Tibial nerve (tissue), 4 donors: ENCODE measurements at regions not wholly inside any gene's neighbourhood (a gene's known extent, or its start where the extent isn't known, plus 50 kb on each side); places are given as distances from the start of the nearest gene placed in this dataset.

Experiments used
- DNase-seq, 2 donors: peaks; one replicate each; pipeline ENCODE4 v3.0.0-alpha.2; 2019; ENCODE audit warnings: low spot score in 2 of 2
- H3K27ac ChIP-seq, 4 donors: fragments of 200-600 bp; sonication (generic) in 3 of 4; one replicate each; pipeline ENCODE4 v1.5.1; 2017 to 2019; ENCODE audit warnings: mild to moderate bottlenecking in 1 of 4
- H3K27me3 ChIP-seq, 2 donors: fragments of 200-600 bp; sonication (generic) in 1 of 2; one replicate each; pipeline versions ENCODE4 v1.5.1 to v1.6.0; 2017 to 2019
- H3K36me3 ChIP-seq, 3 donors: fragments of 200-600 bp; sonication (generic); one replicate each; pipeline ENCODE4 v1.5.1; 2018 to 2019
- H3K4me1 ChIP-seq, 4 donors: fragments of 200-600 bp; sonication (generic) in 3 of 4; one replicate each; pipeline ENCODE4 v1.5.1; 2017 to 2019
- H3K4me3 ChIP-seq, 4 donors: fragments of 200-600 bp; sonication (generic) in 3 of 4; one replicate each; pipeline ENCODE4 v1.5.1; 2017 to 2019; ENCODE audit warnings: mild to moderate bottlenecking in 1 of 4, moderate library complexity in 1 of 4
- H3K9me3 ChIP-seq, 4 donors: fragments of 200-600 bp; sonication (generic) in 3 of 4; one replicate each; pipeline ENCODE4 v1.5.1; 2017 to 2019
- EP300 ChIP-seq, 2 donors: sonication (generic); formaldehyde crosslinking; IDR thresholded peaks; one replicate each; pipeline ENCODE4 v1.6.1; 2017; ENCODE audit warnings: antibody characterized with exemption in 2 of 2, mild to moderate bottlenecking in 1 of 2
- POLR2A ChIP-seq, 2 donors: fragments of 450-650 bp; IDR thresholded peaks; one replicate each; pipeline ENCODE4 v1.6.1; 2017; ENCODE audit warnings: antibody characterized with exemption in 2 of 2, mild to moderate bottlenecking in 2 of 2, moderate library complexity in 2 of 2
- WGBS, 2 donors: methylation state at CpG; one replicate each; pipeline ENCODE4 v1.1.5; 2018; 5-methylcytosine and 5-hydroxymethylcytosine counted together
- TF ChIP-seq, protein P1 (sequence below), 5 experiments: fragments of 200-600 bp in 3 of 5; fragments of 450-650 bp in 2 of 5; sonication (generic) in 3 of 5; IDR thresholded peaks; one replicate each; pipeline ENCODE4 v1.5.1; 2016 to 2019; ENCODE audit warnings: antibody characterized with exemption in 5 of 5, mild to moderate bottlenecking in 3 of 5, moderate library complexity in 2 of 5

DNA sequence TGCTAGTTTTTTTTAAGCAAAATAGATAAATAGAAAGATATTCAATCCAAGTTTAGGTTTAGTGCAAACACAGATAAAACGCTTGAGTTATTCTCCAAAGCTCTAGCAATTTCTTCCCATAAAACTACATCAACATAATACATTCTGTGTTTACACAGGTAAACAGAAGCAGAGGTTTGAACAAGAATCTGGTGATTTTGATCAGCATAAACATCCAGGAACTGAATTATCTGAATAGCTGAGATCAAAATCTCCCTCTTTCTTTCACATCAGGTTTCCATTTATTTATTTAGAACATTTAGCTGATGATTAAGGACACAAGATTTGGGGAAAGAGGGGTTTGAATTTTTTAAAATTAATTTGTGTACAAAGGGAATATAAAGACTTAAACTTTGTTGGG is 1564.6 kb downstream of the MRPL39 start:
- 69 to 78% methylated on average over 1 of the region's 1 CpG for WGBS, 2 donors
- no peak for TF ChIP-seq EP300 (IDR thresholded peaks at IDR 0.05)
- no peak for TF ChIP-seq POLR2A (IDR thresholded peaks at IDR 0.05)
- TF ChIP-seq, protein P1, sequence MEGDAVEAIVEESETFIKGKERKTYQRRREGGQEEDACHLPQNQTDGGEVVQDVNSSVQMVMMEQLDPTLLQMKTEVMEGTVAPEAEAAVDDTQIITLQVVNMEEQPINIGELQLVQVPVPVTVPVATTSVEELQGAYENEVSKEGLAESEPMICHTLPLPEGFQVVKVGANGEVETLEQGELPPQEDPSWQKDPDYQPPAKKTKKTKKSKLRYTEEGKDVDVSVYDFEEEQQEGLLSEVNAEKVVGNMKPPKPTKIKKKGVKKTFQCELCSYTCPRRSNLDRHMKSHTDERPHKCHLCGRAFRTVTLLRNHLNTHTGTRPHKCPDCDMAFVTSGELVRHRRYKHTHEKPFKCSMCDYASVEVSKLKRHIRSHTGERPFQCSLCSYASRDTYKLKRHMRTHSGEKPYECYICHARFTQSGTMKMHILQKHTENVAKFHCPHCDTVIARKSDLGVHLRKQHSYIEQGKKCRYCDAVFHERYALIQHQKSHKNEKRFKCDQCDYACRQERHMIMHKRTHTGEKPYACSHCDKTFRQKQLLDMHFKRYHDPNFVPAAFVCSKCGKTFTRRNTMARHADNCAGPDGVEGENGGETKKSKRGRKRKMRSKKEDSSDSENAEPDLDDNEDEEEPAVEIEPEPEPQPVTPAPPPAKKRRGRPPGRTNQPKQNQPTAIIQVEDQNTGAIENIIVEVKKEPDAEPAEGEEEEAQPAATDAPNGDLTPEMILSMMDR (IDR thresholded peaks at IDR 0.05): no peak
- no peak for DNase-seq
- no peaks in the 10 kb centered on the region for H3K9me3 ChIP-seq
- H3K4me3 ChIP-seq: no peak overlapping the region
- peaks cover 0 to 19% (median 0%) of the 10 kb centered on the region in 4 donors for H3K4me1 ChIP-seq
- no peaks in the 10 kb centered on the region for H3K27me3 ChIP-seq
- H3K27ac ChIP-seq: no peak overlapping the region
- no peaks in the 10 kb centered on the region for H3K36me3 ChIP-seq

DNA sequence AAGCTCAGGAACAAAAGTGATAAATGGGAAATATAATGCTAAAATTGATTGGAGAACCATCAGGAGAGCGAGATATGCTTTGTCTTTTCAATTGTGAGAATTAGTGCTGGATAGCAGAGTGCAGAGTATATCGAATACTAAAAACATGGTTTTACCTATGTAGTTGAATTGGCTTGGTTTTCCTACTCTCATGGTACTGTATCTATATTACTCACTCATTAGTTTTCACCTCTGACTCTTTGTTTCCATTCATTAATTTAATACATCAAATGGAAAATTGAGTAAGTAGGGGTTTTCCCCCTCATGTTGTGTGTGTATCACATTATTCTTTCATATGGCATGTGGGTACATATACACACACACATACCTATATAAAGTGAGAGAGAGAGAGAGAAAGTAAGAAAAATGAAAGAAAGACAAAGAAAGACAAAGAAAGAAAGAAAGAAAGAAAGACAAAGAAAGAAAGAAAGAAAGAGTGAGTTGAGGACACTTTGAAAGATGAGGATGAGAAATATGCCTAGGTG is 1574.5 kb downstream of the MRPL39 start:
- Histone ChIP-seq H3K9me3 (peaks cover 0 to 12% (median 0%) of the 10 kb centered on the region in 4 donors), H3K36me3 (no peaks in the 10 kb centered on the region), H3K27ac (no peak overlapping the region), H3K4me1 (no peaks in the 10 kb centered on the region), H3K27me3 (no peaks in the 10 kb centered on the region), H3K4me3 (no peak overlapping the region)
- no peak for TF ChIP-seq POLR2A (IDR thresholded peaks at IDR 0.05)
- no peak for TF ChIP-seq EP300 (IDR thresholded peaks at IDR 0.05)
- TF ChIP-seq, protein P1 (IDR thresholded peaks at IDR 0.05): no peak
- DNase-seq: no peak
- WGBS, 2 donors: 50% methylated on average over 2 of the region's 2 CpGs

- Histone ChIP-seq H3K27ac (no peak overlapping the region), H3K36me3 (no peaks in the 10 kb centered on the region), H3K27me3 (no peaks in the 10 kb centered on the region), H3K9me3 (no peaks in the 10 kb centered on the region), H3K4me3 (no peak overlapping the region), H3K4me1 (no peaks in the 10 kb centered on the region)
- WGBS, 2 donors: 44 to 45% methylated on average over 4 of the region's 4 CpGs
- TF ChIP-seq POLR2A (IDR thresholded peaks at IDR 0.05): no peak
- no peak for DNase-seq
Measured at GRCh38 chr21:24027396-24027795, 1579.9 kb downstream of the MRPL39 start.

DNA sequence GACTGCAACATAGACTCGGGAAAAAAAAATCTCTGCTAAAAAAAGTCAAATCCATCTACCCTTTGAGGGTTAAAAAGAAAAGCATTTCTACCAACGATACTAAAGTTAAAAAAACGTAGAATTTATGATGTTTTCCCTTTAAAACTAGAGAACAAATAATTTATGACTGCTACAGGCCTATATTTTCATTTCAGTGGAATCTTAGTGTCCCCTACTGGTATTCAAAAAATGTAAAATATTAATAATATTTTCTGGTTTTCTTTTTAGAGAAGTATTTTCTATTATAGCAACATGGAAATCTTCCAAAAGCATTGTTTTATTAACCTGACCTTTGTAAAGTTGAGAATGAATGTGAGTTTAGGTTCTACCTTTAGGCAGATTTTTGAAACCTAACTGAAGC is 1582.2 kb downstream of the MRPL39 start:
- Histone ChIP-seq H3K27me3 (no peaks in the 10 kb centered on the region), H3K4me3 (no peak overlapping the region), H3K27ac (no peak overlapping the region), H3K9me3 (peaks cover 0 to 5% (median 0%) of the 10 kb centered on the region in 4 donors), H3K4me1 (no peaks in the 10 kb centered on the region), H3K36me3 (no peaks in the 10 kb centered on the region)
- WGBS, 2 donors: 15% methylated on average over 3 of the region's 3 CpGs
- no peak for DNase-seq
- TF ChIP-seq EP300 (IDR thresholded peaks at IDR 0.05): no peak
- no peak for TF ChIP-seq POLR2A (IDR thresholded peaks at IDR 0.05)
- TF ChIP-seq, protein P1 (IDR thresholded peaks at IDR 0.05): no peak

- WGBS, 2 donors: 89 to 97% methylated on average over 1 of the region's 1 CpG
- no peak for DNase-seq
- H3K4me3 ChIP-seq: no peak overlapping the region
- peaks cover 0 to 8% (median 0%) of the 10 kb centered on the region in 4 donors for H3K9me3 ChIP-seq
- TF ChIP-seq, protein P1 (IDR thresholded peaks at IDR 0.05): no peak
- TF ChIP-seq EP300 (IDR thresholded peaks at IDR 0.05): no peak
- no peak for TF ChIP-seq POLR2A (IDR thresholded peaks at IDR 0.05)
- no peaks in the 10 kb centered on the region for H3K36me3 ChIP-seq
- H3K27ac ChIP-seq: no peak overlapping the region
- no peaks in the 10 kb centered on the region for H3K27me3 ChIP-seq
- H3K4me1 ChIP-seq: no peaks in the 10 kb centered on the region
Measured at GRCh38 chr21:24023936-24024335, 1583.3 kb downstream of the MRPL39 start.

GRCh38 chr21:24023402-24023801 is 1583.9 kb downstream of the MRPL39 start:
- 4 to 7% methylated on average over 3 of the region's 3 CpGs for WGBS, 2 donors
- H3K27ac ChIP-seq: no peak overlapping the region
- no peaks in the 10 kb centered on the region for H3K4me1 ChIP-seq
- no peaks in the 10 kb centered on the region for H3K36me3 ChIP-seq
- H3K27me3 ChIP-seq: no peaks in the 10 kb centered on the region
- H3K9me3 ChIP-seq: peaks cover 0 to 8% (median 0%) of the 10 kb centered on the region in 4 donors
- DNase-seq: no peak
- H3K4me3 ChIP-seq: no peak overlapping the region
- TF ChIP-seq EP300 (IDR thresholded peaks at IDR 0.05): no peak
- no peak for TF ChIP-seq POLR2A (IDR thresholded peaks at IDR 0.05)
- TF ChIP-seq, protein P1 (IDR thresholded peaks at IDR 0.05): no peak
